Heart right ventricle (tissue), 16 donors: ENCODE measurements at regions not wholly inside any gene's neighbourhood (a gene's known extent, or its start where the extent isn't known, plus 50 kb on each side); places are given as distances from the start of the nearest gene placed in this dataset.
"Not testable (repeated sequence)": the region's sequence is repeated elsewhere in the genome, so short reads cannot be mapped to it uniquely, and the experiment has no call there.

Source experiments
- ATAC-seq, 8 donors: fragments of 200-7000 bp; cut with Tn5 transposase; one replicate each; pipeline ENCODE4 v1.9.1; 2020; ENCODE audit warnings: mild to moderate bottlenecking in 8 of 8, moderate library complexity in 8 of 8, moderate number of reproducible peaks in 1 of 8
- DNase-seq, 2 donors: peaks; one replicate each; pipeline ENCODE4 v3.0.0-alpha.2; 2020
- H3K27ac ChIP-seq, 10 donors: fragments of 200-600 bp; sonication (generic) in 2 of 10; one replicate each; pipeline versions ENCODE4 v1.5.0 to v1.8.0; 2020 to 2022; ENCODE audit warnings: mild to moderate bottlenecking in 3 of 10
- H3K27me3 ChIP-seq, 7 donors: fragments of 200-600 bp; one replicate each; pipeline ENCODE4 v1.8.0; 2021 to 2022; ENCODE audit warnings: mild to moderate bottlenecking in 2 of 7
- H3K36me3 ChIP-seq, 9 donors: fragments of 200-600 bp; sonication (generic) in 1 of 9; one replicate each; pipeline versions ENCODE4 v1.5.0 to v1.8.0; 2020 to 2022; ENCODE audit warnings: mild to moderate bottlenecking in 2 of 9
- H3K4me1 ChIP-seq, 9 donors: fragments of 200-600 bp; sonication (generic) in 1 of 9; one replicate each; pipeline versions ENCODE4 v1.5.0 to v1.8.0; 2020 to 2022; ENCODE audit warnings: mild to moderate bottlenecking in 4 of 9
- H3K4me3 ChIP-seq, 10 donors: fragments of 200-600 bp; sonication (generic) in 2 of 10; one replicate each; pipeline versions ENCODE4 v1.5.0 to v1.8.0; 2020 to 2022; ENCODE audit warnings: mild to moderate bottlenecking in 7 of 10, moderate library complexity in 2 of 10
- H3K9me3 ChIP-seq, 11 donors: fragments of 200-600 bp in 10 of 11; sonication (generic) in 2 of 11; one replicate each; pipeline versions ENCODE4 v1.5.0 to v1.8.0; 2013 to 2022; ENCODE audit warnings: mild to moderate bottlenecking in 2 of 11, control low read depth in 1 of 11, moderate library complexity in 1 of 11
- CTCF ChIP-seq, 9 donors: fragments of 200-600 bp; sonication (generic) in 2 of 9; IDR thresholded peaks; one replicate each; pipeline versions ENCODE4 v1.5.0 to v1.8.0; 2021 to 2022; ENCODE audit warnings: antibody characterized with exemption in 9 of 9, mild to moderate bottlenecking in 5 of 9, moderate library complexity in 1 of 9
- WGBS, 2 donors: extraction: QIAGEN DNeasy Blood & Tissue Kit; methylation state at CpG; one replicate each; pipeline ENCODE4 v1.1.7; 2013; ENCODE audit warnings: inconsistent platforms in 1 of 2; 5-methylcytosine and 5-hydroxymethylcytosine counted together
- intact Hi-C, 10 donors: fragments of 100-400 bp; cut with DNase I; formaldehyde crosslinking; loops; one replicate each; pipeline versions ENCODE4 v1.11.1 to v1.14.2; 2022
- donor health status: Arrhythmogenic right ventricular cardiomyopathy.
- donor health status: ischemic (EF 13 %, LVEDD 7.1; RV severe dilation, severe dysfunction).
- donor health status: healthy with polysubstance abuse.
- donor health status: DM: no; HTN: yes; CAD: no.
- donor health status: DM: no; HTN: no; CAD: no.
- donor health status: ischemic (EF 25% LVEDD 6.9; RV normal size, moderate dysfunction).
- donor health status: ischemic (EF 25% LVEDD 5.7; RV mildly dilated, moderate dysfunction).
- donor health status: healthy.
- donor health status: DM: yes; HTN: yes; CAD: no.
- donor health status: Ischemic cardiomyopathy.
- donor health status: ischemic (EF 35%, LVEDD 5.7; RV mildly dilated, moderate dysfunction).
- donor health status: nonischemic (EF 11% LVEDD 7.7; RV severe dilation, severe dysfunction).
- donor health status: DM: yes; HTN: yes; CAD: no.
- donor health status: PGD.
- donor health status: ischemic (EF 29% LVEDD 5.4; RV normal size, mild dysfunction).
- donor health status: nonischemic (EF 23%, LVEDD 6.1; RV moderate dilation, normal function).

GRCh38 chr13:99671746-99672145 lies 170.5 kb downstream of the TM9SF2 start:
- Histone ChIP-seq H3K27me3 (no peaks in the 10 kb centered on the region), H3K27ac (no peak overlapping the region), H3K9me3 (no peaks in the 10 kb centered on the region), H3K36me3 (no peaks in the 10 kb centered on the region), H3K4me3 (no peak overlapping the region), H3K4me1 (peaks cover 0 to under 1% (median under 1%) of the 10 kb centered on the region in 9 donors)
- ATAC-seq (no peak), DNase-seq (no peak)
- no peak for TF ChIP-seq CTCF (IDR thresholded peaks at IDR 0.05)
- intact Hi-C loops: loop anchor here in 1 of 10 donors (5.0 kb wide), 1 partner anchor 846 kb away; no protein-coding TSS in a partner anchor
- WGBS, 2 donors: 89 to 96% methylated on average over 4 of the region's 4 CpGs

GRCh38 chr13:99669096-99669495 lies 167.8 kb downstream of the TM9SF2 start:
- H3K27ac ChIP-seq, H3K4me1 ChIP-seq, H3K27me3 ChIP-seq, DNase-seq, H3K4me3 ChIP-seq, H3K36me3 ChIP-seq, intact Hi-C loops, ATAC-seq, H3K9me3 ChIP-seq: not testable (repeated sequence)
- 88 to 90% methylated on average over 8 of the region's 8 CpGs for WGBS, 2 donors

GRCh38 chr13:99666146-99666805 lies 165.0 kb downstream of the TM9SF2 start:
- no peak for ATAC-seq
- Histone ChIP-seq H3K9me3 (no peaks in the 10 kb centered on the region), H3K4me1 (no peaks in the 10 kb centered on the region), H3K27ac (no peak overlapping the region), H3K4me3 (no peak overlapping the region), H3K27me3 (peaks cover 0 to 17% (median 0%) of the 10 kb centered on the region in 7 donors), H3K36me3 (no peaks in the 10 kb centered on the region)
- no peak for TF ChIP-seq CTCF (IDR thresholded peaks at IDR 0.05)
- WGBS, 2 donors: 81 to 88% methylated on average over 8 of the region's 8 CpGs
- no peak for DNase-seq
- intact Hi-C loops: no loop called here

- intact Hi-C loops: no loop called here
- no peak for ATAC-seq
- no peak for DNase-seq
- Histone ChIP-seq H3K4me3 (no peak overlapping the region), H3K27me3 (peaks cover 0 to 17% (median 0%) of the 10 kb centered on the region in 7 donors), H3K9me3 (no peaks in the 10 kb centered on the region), H3K4me1 (no peaks in the 10 kb centered on the region), H3K27ac (no peak overlapping the region), H3K36me3 (no peaks in the 10 kb centered on the region)
- TF ChIP-seq CTCF (IDR thresholded peaks at IDR 0.05): no peak
- WGBS, 2 donors: 93 to 95% methylated on average over 9 of the region's 9 CpGs
Measured at GRCh38 chr13:99665711-99666110, 164.4 kb downstream of the TM9SF2 start.

- WGBS, 2 donors: 95% methylated on average over 2 of the region's 2 CpGs
- Histone ChIP-seq H3K36me3 (no peaks in the 10 kb centered on the region), H3K4me1 (peaks cover 0 to 10% (median 5%) of the 10 kb centered on the region in 9 donors), H3K9me3 (no peaks in the 10 kb centered on the region), H3K27me3 (peaks cover 0 to 30% (median 0%) of the 10 kb centered on the region in 7 donors), H3K4me3 (no peak overlapping the region), H3K27ac (no peak overlapping the region)
- DNase-seq (no peak), ATAC-seq (no peak)
- no peak for TF ChIP-seq CTCF (IDR thresholded peaks at IDR 0.05)
- intact Hi-C loops: no loop called here
Measured at GRCh38 chr13:99663908-99664307, 162.6 kb downstream of the TM9SF2 start.
